ENCODE measurements at regions not wholly inside any gene's neighbourhood (a gene's known extent, or its start where the extent isn't known, plus 50 kb on each side); places are given as distances from the start of the nearest gene placed in this dataset.

DNA sequence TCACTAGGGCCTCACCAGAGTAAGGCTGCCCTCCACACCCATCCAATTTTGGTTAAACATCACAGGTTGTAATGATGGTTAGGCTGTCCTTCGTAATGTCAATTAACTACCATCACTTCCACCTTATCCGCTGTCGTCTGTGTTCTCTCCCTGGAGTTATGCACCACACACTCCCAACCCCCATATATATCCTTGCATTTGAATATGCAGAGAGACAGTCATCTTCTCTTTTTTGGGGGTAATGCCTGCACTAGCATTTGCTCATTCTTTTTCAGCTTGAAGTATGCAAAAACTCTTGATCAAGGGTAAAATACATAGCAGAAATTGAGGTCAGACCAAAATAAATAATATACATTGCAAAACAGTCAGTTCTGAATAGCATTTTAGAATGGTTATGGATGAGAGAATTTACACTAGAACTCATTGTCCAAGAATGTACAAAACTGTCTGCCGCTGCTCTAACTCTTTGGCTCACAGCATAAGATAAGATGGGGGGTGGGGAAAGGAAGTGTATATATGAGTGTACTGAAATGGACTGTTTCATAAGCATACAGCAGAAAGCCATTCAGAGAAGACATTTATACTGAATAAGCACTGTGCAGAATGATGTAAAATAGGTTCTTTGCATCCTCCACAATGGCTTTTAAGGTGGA lies 397.8 kb upstream of the CHST9 start:
- ChIA-PET POLR2A (ENCODE audit: unreplicated experiment) (no interaction called here), CTCF (no interaction called here)
- Histone ChIP-seq H4K91ac (ENCODE audit: insufficient read depth, low read depth, low read length) (no peak overlapping the region), H3K4me2 (ENCODE audit: low read depth, low read length) (no peak overlapping the region), H3K9me1 (ENCODE audit: insufficient read depth, low read length) (no peaks in the 10 kb centered on the region), H3K14ac (replicated peaks; ENCODE audit: low read depth, low read length) (no peak overlapping the region), H2BK15ac (ENCODE audit: low read depth, low read length) (no peak overlapping the region), H2AFZ (replicated peaks; ENCODE audit: low read length, poor library complexity) (no peak overlapping the region), H4K5ac (ENCODE audit: low read depth, low read length) (no peak overlapping the region), H3K56ac (ENCODE audit: extremely low read depth, insufficient read depth, low read length) (no peak overlapping the region), H3K4me3 (ENCODE audit: insufficient read depth, low read depth, low read length) (no peak overlapping the region), H2BK120ac (ENCODE audit: low read depth, low read length) (no peak overlapping the region), H3K23ac (ENCODE audit: low read depth, low read length) (no peak overlapping the region), H3K27ac (ENCODE audit: insufficient read depth, low read length) (no peak overlapping the region), H3K4ac (ENCODE audit: low read depth, low read length) (no peak overlapping the region), H2BK20ac (ENCODE audit: low read depth, low read length) (no peak overlapping the region), H2BK5ac (ENCODE audit: low read depth, low read length, poor library complexity, severe bottlenecking) (no peak overlapping the region), H3K36me3 (ENCODE audit: control insufficient read depth, insufficient read depth, low read length) (no peaks in the 10 kb centered on the region), H3K4me1 (ENCODE audit: control insufficient read depth, insufficient read depth, low read length) (no peaks in the 10 kb centered on the region), H3K9me3 (ENCODE audit: control insufficient read depth, insufficient read depth, low read length) (no peaks in the 10 kb centered on the region), H2AK5ac (ENCODE audit: low read depth, low read length) (no peak overlapping the region), H4K20me1 (ENCODE audit: insufficient read depth, low read length) (no peaks in the 10 kb centered on the region), H3K9ac (ENCODE audit: low read depth, low read length) (no peak overlapping the region), H3K79me1 (ENCODE audit: low read depth in 1 of 2, low read length in 2 of 2) (no peaks in the 10 kb centered on the region), H3K18ac (ENCODE audit: low read depth, low read length) (no peak overlapping the region), H3K27me3 (ENCODE audit: control insufficient read depth, insufficient read depth, low read length) (no peaks in the 10 kb centered on the region), H4K8ac (ENCODE audit: low read depth in 2 of 2, low read length in 2 of 2) (no peak overlapping the region), H2AK9ac (replicated peaks; ENCODE audit: low read depth, low read length, poor library complexity) (no peak overlapping the region)
- intact Hi-C loops (cut with micrococcal nuclease) = loop anchor here (10.0 kb wide), 1 partner anchor 62 kb away; no protein-coding TSS in a partner anchor
- in situ Hi-C loops (cut with MboI; ENCODE audit: low sequenced_read_pairs) = no loop called here
- TF ChIP-seq SMC3 (IDR thresholded peaks at IDR 0.05; ENCODE audit: low read depth, low read length) (no peak), NFE2L2 (IDR thresholded peaks at IDR 0.05; ENCODE audit: low read depth, low read length) (no peak), MXI1 (IDR thresholded peaks at IDR 0.05; ENCODE audit: borderline replicate concordance, low read depth, low read length) (no peak), MAFK (IDR thresholded peaks at IDR 0.05; ENCODE audit: low read depth, low read length) (no peak), RAD21 (IDR thresholded peaks at IDR 0.05; ENCODE audit: low read length) (no peak), FOS (IDR thresholded peaks at IDR 0.05; ENCODE audit: low read depth, low read length) (no peak), BHLHE40 (IDR thresholded peaks at IDR 0.05; ENCODE audit: low read depth, low read length) (no peak), RFX5 (IDR thresholded peaks at IDR 0.05; ENCODE audit: low read depth, low read length) (no peak), MAZ (IDR thresholded peaks at IDR 0.05; ENCODE audit: borderline replicate concordance, low read depth, low read length) (no peak)
- TF ChIP-seq, protein P1, sequence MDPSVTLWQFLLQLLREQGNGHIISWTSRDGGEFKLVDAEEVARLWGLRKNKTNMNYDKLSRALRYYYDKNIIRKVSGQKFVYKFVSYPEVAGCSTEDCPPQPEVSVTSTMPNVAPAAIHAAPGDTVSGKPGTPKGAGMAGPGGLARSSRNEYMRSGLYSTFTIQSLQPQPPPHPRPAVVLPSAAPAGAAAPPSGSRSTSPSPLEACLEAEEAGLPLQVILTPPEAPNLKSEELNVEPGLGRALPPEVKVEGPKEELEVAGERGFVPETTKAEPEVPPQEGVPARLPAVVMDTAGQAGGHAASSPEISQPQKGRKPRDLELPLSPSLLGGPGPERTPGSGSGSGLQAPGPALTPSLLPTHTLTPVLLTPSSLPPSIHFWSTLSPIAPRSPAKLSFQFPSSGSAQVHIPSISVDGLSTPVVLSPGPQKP (IDR thresholded peaks at IDR 0.05; ENCODE audit: borderline replicate concordance, low read depth, low read length) = no peak
- TF ChIP-seq, protein P2, sequence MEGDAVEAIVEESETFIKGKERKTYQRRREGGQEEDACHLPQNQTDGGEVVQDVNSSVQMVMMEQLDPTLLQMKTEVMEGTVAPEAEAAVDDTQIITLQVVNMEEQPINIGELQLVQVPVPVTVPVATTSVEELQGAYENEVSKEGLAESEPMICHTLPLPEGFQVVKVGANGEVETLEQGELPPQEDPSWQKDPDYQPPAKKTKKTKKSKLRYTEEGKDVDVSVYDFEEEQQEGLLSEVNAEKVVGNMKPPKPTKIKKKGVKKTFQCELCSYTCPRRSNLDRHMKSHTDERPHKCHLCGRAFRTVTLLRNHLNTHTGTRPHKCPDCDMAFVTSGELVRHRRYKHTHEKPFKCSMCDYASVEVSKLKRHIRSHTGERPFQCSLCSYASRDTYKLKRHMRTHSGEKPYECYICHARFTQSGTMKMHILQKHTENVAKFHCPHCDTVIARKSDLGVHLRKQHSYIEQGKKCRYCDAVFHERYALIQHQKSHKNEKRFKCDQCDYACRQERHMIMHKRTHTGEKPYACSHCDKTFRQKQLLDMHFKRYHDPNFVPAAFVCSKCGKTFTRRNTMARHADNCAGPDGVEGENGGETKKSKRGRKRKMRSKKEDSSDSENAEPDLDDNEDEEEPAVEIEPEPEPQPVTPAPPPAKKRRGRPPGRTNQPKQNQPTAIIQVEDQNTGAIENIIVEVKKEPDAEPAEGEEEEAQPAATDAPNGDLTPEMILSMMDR (conservative IDR thresholded peaks at IDR 0.05; ENCODE audit: low read depth, low read length) = no peak
- no TSS peak for BruUV-seq (replicated peaks)
- WGBS, 2 experiments (ENCODE audit: extremely low coverage in 2 of 2, insufficient read length in 1 of 2) = no CpG with 5 or more reads among the region's 4 CpGs
- ATAC-seq (ENCODE audit: low read depth) (no peak), DNase-seq (no peak)
- dilution Hi-C loops (cut with HindIII; ENCODE audit: low sequenced_read_pairs, unreplicated experiment) = no loop called here
